PC-3 (cell line): ENCODE measurements at regions not wholly inside any gene's neighbourhood (a gene's known extent, or its start where the extent isn't known, plus 50 kb on each side); places are given as distances from the start of the nearest gene placed in this dataset.

ENCODE experiments used
- CTCF ChIP-seq: fragments of 300-600 bp; sonication (generic); conservative IDR thresholded peaks from 2 replicates; pipeline ENCODE4 v1.5.1; 2017; ENCODE audit warnings: antibody characterized with exemption, low read depth, mild to moderate bottlenecking, low read length
- EZH2 ChIP-seq: fragments of 300-600 bp; sonication (generic); IDR thresholded peaks from one replicate; pipeline ENCODE4 v1.6.1; 2017; ENCODE audit warnings: antibody characterized with exemption, mild to moderate bottlenecking, low read length; ENCODE audit not compliant: unreplicated experiment
- EZH2phosphoT487 ChIP-seq: fragments of 300-600 bp; sonication (generic); IDR thresholded peaks from 2 replicates; pipeline ENCODE4 v1.6.1; 2018; ENCODE audit warnings: mild to moderate bottlenecking, antibody characterized with exemption, low read length, borderline replicate concordance

DNA sequence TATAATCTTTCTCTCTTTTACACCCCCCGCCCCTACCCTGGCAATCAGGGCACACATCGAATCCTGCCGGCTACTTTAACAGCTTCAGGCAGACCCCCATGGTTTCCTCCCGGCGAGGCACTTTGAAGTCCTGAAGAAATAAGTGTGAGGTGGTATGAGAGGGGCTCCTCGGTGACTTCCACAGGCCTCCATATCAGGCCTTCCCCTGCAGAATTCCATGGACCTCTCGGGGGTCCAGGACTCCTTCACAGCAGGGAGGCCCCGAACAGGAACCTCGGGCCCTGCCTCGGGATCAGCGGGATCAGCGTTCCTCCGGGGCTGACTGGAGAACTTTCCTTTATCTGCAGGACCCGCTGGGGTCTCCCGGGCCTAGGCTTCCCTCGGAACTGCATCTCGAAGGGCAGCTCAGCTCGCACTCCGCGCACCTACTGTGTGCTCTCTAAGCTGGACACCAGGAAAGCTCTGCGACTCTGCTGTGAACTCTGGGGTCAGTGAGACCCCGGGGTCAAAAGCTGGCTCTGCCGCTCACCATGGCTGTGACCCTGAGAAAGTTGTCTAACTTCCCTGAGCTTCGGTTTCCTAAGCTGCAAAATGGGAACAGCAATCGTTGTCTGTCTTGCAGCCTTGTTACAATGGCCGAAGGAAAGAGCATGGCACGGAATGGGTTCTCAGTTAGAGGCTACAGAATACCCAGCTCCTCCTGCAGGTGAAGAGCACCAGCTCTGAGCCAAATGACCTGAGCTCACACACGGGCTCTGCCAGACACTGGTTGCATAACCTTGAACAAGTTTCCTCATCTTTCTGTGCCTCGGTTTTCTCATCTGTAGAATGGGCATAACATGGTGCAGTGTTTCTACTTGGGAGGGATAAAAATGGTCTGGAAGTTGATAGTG is 97.4 kb upstream of the ID2 start:
- no peak for TF ChIP-seq EZH2
- no peak for TF ChIP-seq CTCF
- TF ChIP-seq EZH2phosphoT487 = no peak
